GM23338 (cell line): ENCODE measurements at regions not wholly inside any gene's neighbourhood (a gene's known extent, or its start where the extent isn't known, plus 50 kb on each side); places are given as distances from the start of the nearest gene placed in this dataset.
A peak's percentile ranks its signal among the peaks of the same experiment; 100 is the strongest.

Experiments used
- CTCF ChIP-seq, 2 experiments: fragments of 200-600 bp in 1 of 2; sonication (generic) in 1 of 2; conservative IDR thresholded peaks; 2 replicates each; pipeline versions ENCODE4 v1.5.1 to v1.6.1; 2016 to 2017; ENCODE audit warnings: antibody characterized with exemption in 2 of 2, low read depth in 2 of 2, mild to moderate bottlenecking in 2 of 2, moderate library complexity in 1 of 2
- EZH2 ChIP-seq: fragments of 200-600 bp; sonication (generic); IDR thresholded peaks from one replicate; pipeline ENCODE4 v1.8.0; 2017; ENCODE audit warnings: antibody characterized with exemption, mild to moderate bottlenecking, low read depth; ENCODE audit not compliant: unreplicated experiment
- EZH2phosphoT487 ChIP-seq: fragments of 200-600 bp; sonication (generic); IDR thresholded peaks from one replicate; pipeline ENCODE4 v1.8.1; 2018; ENCODE audit warnings: antibody characterized with exemption; ENCODE audit not compliant: unreplicated experiment
- JUNB ChIP-seq: IDR thresholded peaks from one replicate; pipeline ENCODE4 v1.6.1; 2016; ENCODE audit warnings: antibody characterized with exemption; ENCODE audit not compliant: unreplicated experiment
- POLR2AphosphoS5 ChIP-seq: IDR thresholded peaks from 2 replicates; pipeline ENCODE4 v1.6.1; 2016; ENCODE audit warnings: antibody characterized with exemption, low read depth
- REST ChIP-seq: IDR thresholded peaks from one replicate; pipeline ENCODE4 v1.6.1; 2018; ENCODE audit warnings: antibody characterized with exemption; ENCODE audit not compliant: unreplicated experiment
- ZNF462 ChIP-seq: fragments of 250-450 bp; sonication (Bioruptor Pico); IDR thresholded peaks from 2 replicates; pipeline ENCODE4 v1.5.0; 2020; ENCODE audit warnings: mild to moderate bottlenecking, moderate library complexity

- TF ChIP-seq CTCF (conservative IDR thresholded peaks at IDR 0.05; ENCODE audit: low read depth in 2 of 2) (peak in 1 of 2 experiments; percentile 28; a peak in 1 of 4 replicates), POLR2AphosphoS5 (no peak), EZH2 (no peak), ZNF462 (no peak), EZH2phosphoT487 (no peak), REST (no peak), JUNB (no peak)
Observed at GRCh38 chr11:37858398-37858797, 1260.4 kb upstream of the RAG2 start.
